ENCODE measurements at regions not wholly inside any gene's neighbourhood (a gene's known extent, or its start where the extent isn't known, plus 50 kb on each side); places are given as distances from the start of the nearest gene placed in this dataset.

- Mint-ChIP-seq H3K9me3 (no peaks in the 10 kb centered on the region), H3K36me3 (ENCODE audit: low read depth) (no peaks in the 10 kb centered on the region), H3K27me3 (ENCODE audit: low read depth) (peaks cover 19% of the 10 kb centered on the region), H3K27ac (no peak overlapping the region), H3K4me1 (ENCODE audit: low read depth) (no peaks in the 10 kb centered on the region), H3K4me3 (no peak overlapping the region)
Observed at GRCh38 chr1:53378061-53378460, 50.2 kb upstream of the LRP8 start.

GRCh38 chr1:53378932-53379661 lies 51.2 kb upstream of the LRP8 start:
- Mint-ChIP-seq H3K36me3 (ENCODE audit: low read depth) (no peaks in the 10 kb centered on the region), H3K4me3 (no peak overlapping the region), H3K27me3 (ENCODE audit: low read depth) (peaks cover 19% of the 10 kb centered on the region), H3K27ac (no peak overlapping the region), H3K9me3 (no peaks in the 10 kb centered on the region), H3K4me1 (ENCODE audit: low read depth) (no peaks in the 10 kb centered on the region)

- Mint-ChIP-seq H3K9me3 (no peaks in the 10 kb centered on the region), H3K4me1 (ENCODE audit: low read depth) (no peaks in the 10 kb centered on the region), H3K36me3 (ENCODE audit: low read depth) (no peaks in the 10 kb centered on the region), H3K27ac (no peak overlapping the region), H3K27me3 (ENCODE audit: low read depth) (peaks cover 19% of the 10 kb centered on the region), H3K4me3 (no peak overlapping the region)
Observed at GRCh38 chr1:53379662-53380002, 51.8 kb upstream of the LRP8 start.

- H3K36me3 Mint-ChIP-seq (ENCODE audit: low read depth), result no peaks in the 10 kb centered on the region
- H3K27ac Mint-ChIP-seq, result no peak overlapping the region
- no peak overlapping the region for H3K4me3 Mint-ChIP-seq
- H3K9me3 Mint-ChIP-seq, result no peaks in the 10 kb centered on the region
- H3K27me3 Mint-ChIP-seq (ENCODE audit: low read depth), result peaks cover 23% of the 10 kb centered on the region
- no peaks in the 10 kb centered on the region for H3K4me1 Mint-ChIP-seq (ENCODE audit: low read depth)
Observed at GRCh38 chr1:53380296-53380695, 52.4 kb upstream of the LRP8 start.

GRCh38 chr1:53381790-53382401 lies 54.0 kb upstream of the LRP8 start:
- no peaks in the 10 kb centered on the region for H3K36me3 Mint-ChIP-seq (ENCODE audit: low read depth)
- H3K4me1 Mint-ChIP-seq (ENCODE audit: low read depth), result peaks cover 5% of the 10 kb centered on the region
- H3K27me3 Mint-ChIP-seq (ENCODE audit: low read depth), result peaks cover 33% of the 10 kb centered on the region
- H3K9me3 Mint-ChIP-seq, result no peaks in the 10 kb centered on the region
- H3K4me3 Mint-ChIP-seq, result no peak overlapping the region
- no peak overlapping the region for H3K27ac Mint-ChIP-seq

- Mint-ChIP-seq H3K27me3 (ENCODE audit: low read depth) (peaks cover 43% of the 10 kb centered on the region), H3K36me3 (ENCODE audit: low read depth) (no peaks in the 10 kb centered on the region), H3K4me1 (ENCODE audit: low read depth) (peaks cover 5% of the 10 kb centered on the region), H3K9me3 (peaks cover 5% of the 10 kb centered on the region), H3K27ac (no peak overlapping the region), H3K4me3 (no peak overlapping the region)
Observed at GRCh38 chr1:53383136-53383870, 55.4 kb upstream of the LRP8 start.

GRCh38 chr1:53384796-53385195 lies 56.9 kb upstream of the LRP8 start:
- H3K4me1 Mint-ChIP-seq (ENCODE audit: low read depth), result peaks cover 5% of the 10 kb centered on the region

GRCh38 chr1:53385276-53386225 lies 57.7 kb upstream of the LRP8 start:
- Mint-ChIP-seq H3K36me3 (ENCODE audit: low read depth) (no peaks in the 10 kb centered on the region), H3K9me3 (peaks cover 5% of the 10 kb centered on the region)

More at GRCh38 chr1:53384796-53385195, 56.9 kb upstream of the LRP8 start:
- Mint-ChIP-seq H3K27me3 (ENCODE audit: low read depth) (peaks cover 47% of the 10 kb centered on the region), H3K4me3 (no peak overlapping the region), H3K36me3 (ENCODE audit: low read depth) (no peaks in the 10 kb centered on the region), H3K27ac (no peak overlapping the region), H3K9me3 (peaks cover 5% of the 10 kb centered on the region)

GRCh38 chr1:53388963-53389362 lies 61.1 kb upstream of the LRP8 start:
- Mint-ChIP-seq H3K4me1 (ENCODE audit: low read depth) (peaks cover 11% of the 10 kb centered on the region), H3K4me3 (no peak overlapping the region), H3K27me3 (ENCODE audit: low read depth) (peaks cover 27% of the 10 kb centered on the region), H3K36me3 (ENCODE audit: low read depth) (no peaks in the 10 kb centered on the region), H3K9me3 (peaks cover 5% of the 10 kb centered on the region), H3K27ac (no peak overlapping the region)

More at GRCh38 chr1:53385276-53386225, 57.7 kb upstream of the LRP8 start:
- Mint-ChIP-seq H3K27me3 (ENCODE audit: low read depth) (peaks cover 42% of the 10 kb centered on the region), H3K4me1 (ENCODE audit: low read depth) (peaks cover 6% of the 10 kb centered on the region), H3K27ac (no peak overlapping the region), H3K4me3 (no peak overlapping the region)

GRCh38 chr1:53390261-53390660 lies 62.4 kb upstream of the LRP8 start:
- peaks cover 5% of the 10 kb centered on the region for H3K9me3 Mint-ChIP-seq
- H3K27ac Mint-ChIP-seq, result no peak overlapping the region
- no peak overlapping the region for H3K4me3 Mint-ChIP-seq
- peaks cover 11% of the 10 kb centered on the region for H3K4me1 Mint-ChIP-seq (ENCODE audit: low read depth)
- no peaks in the 10 kb centered on the region for H3K36me3 Mint-ChIP-seq (ENCODE audit: low read depth)
- peaks cover 24% of the 10 kb centered on the region for H3K27me3 Mint-ChIP-seq (ENCODE audit: low read depth)

GRCh38 chr1:53390736-53391135 lies 62.9 kb upstream of the LRP8 start:
- H3K27ac Mint-ChIP-seq, result no peak overlapping the region

GRCh38 chr1:53391296-53391695 lies 63.4 kb upstream of the LRP8 start:
- H3K36me3 Mint-ChIP-seq (ENCODE audit: low read depth), result no peaks in the 10 kb centered on the region
- no peak overlapping the region for H3K4me3 Mint-ChIP-seq
- H3K27ac Mint-ChIP-seq, result no peak overlapping the region
- H3K4me1 Mint-ChIP-seq (ENCODE audit: low read depth), result peaks cover 7% of the 10 kb centered on the region
- peaks cover 5% of the 10 kb centered on the region for H3K9me3 Mint-ChIP-seq
- H3K27me3 Mint-ChIP-seq (ENCODE audit: low read depth), result peaks cover 18% of the 10 kb centered on the region

More at GRCh38 chr1:53390736-53391135, 62.9 kb upstream of the LRP8 start:
- no peaks in the 10 kb centered on the region for H3K36me3 Mint-ChIP-seq (ENCODE audit: low read depth)
- peaks cover 22% of the 10 kb centered on the region for H3K27me3 Mint-ChIP-seq (ENCODE audit: low read depth)
- peaks cover 5% of the 10 kb centered on the region for H3K9me3 Mint-ChIP-seq
- peaks cover 11% of the 10 kb centered on the region for H3K4me1 Mint-ChIP-seq (ENCODE audit: low read depth)
- H3K4me3 Mint-ChIP-seq, result no peak overlapping the region

GRCh38 chr1:53391982-53392381 lies 64.1 kb upstream of the LRP8 start:
- no peak overlapping the region for H3K27ac Mint-ChIP-seq
- peaks cover 13% of the 10 kb centered on the region for H3K27me3 Mint-ChIP-seq (ENCODE audit: low read depth)
- H3K36me3 Mint-ChIP-seq (ENCODE audit: low read depth), result no peaks in the 10 kb centered on the region
- peaks cover 6% of the 10 kb centered on the region for H3K4me1 Mint-ChIP-seq (ENCODE audit: low read depth)
- no peak overlapping the region for H3K4me3 Mint-ChIP-seq
- peaks cover 5% of the 10 kb centered on the region for H3K9me3 Mint-ChIP-seq

GRCh38 chr1:53392460-53392859 lies 64.6 kb upstream of the LRP8 start:
- Mint-ChIP-seq H3K27ac (no peak overlapping the region), H3K27me3 (ENCODE audit: low read depth) (peaks cover 10% of the 10 kb centered on the region), H3K9me3 (peaks cover 5% of the 10 kb centered on the region), H3K4me3 (no peak overlapping the region), H3K36me3 (ENCODE audit: low read depth) (no peaks in the 10 kb centered on the region), H3K4me1 (ENCODE audit: low read depth) (peaks cover 6% of the 10 kb centered on the region)

Measured in T-helper 1 cell treated with Interleukin-12 subunit alpha and Interleukin-12 subunit beta and Interleukin-4 antibody, amounts not matched to agents 30 μg/mL and 1 μg/mL, for 36 hours (primary cell).